ENCODE measurements at regions not wholly inside any gene's neighbourhood (a gene's known extent, or its start where the extent isn't known, plus 50 kb on each side); places are given as distances from the start of the nearest gene placed in this dataset.

- TF ChIP-seq CTCF (IDR thresholded peaks at IDR 0.05; ENCODE audit: low read length, missing control alignments), result no peak
- peak; percentile 11 for DNase-seq (ENCODE audit: low read depth)
- H3K4me3 ChIP-seq (replicated peaks; ENCODE audit: low read depth, low read length), result no peak overlapping the region
Observed at GRCh38 chr20:10769700-10770099, 95.9 kb upstream of the JAG1 start.

GRCh38 chr20:10770753-10771152 is 97.0 kb upstream of the JAG1 start:
- DNase-seq (ENCODE audit: low read depth), result no peak
- no peak for TF ChIP-seq CTCF (IDR thresholded peaks at IDR 0.05; ENCODE audit: low read length, missing control alignments)
- H3K4me3 ChIP-seq (replicated peaks; ENCODE audit: low read depth, low read length), result no peak overlapping the region

- TF ChIP-seq CTCF (IDR thresholded peaks at IDR 0.05; ENCODE audit: low read length, missing control alignments), result no peak
- peak; percentile 44 for DNase-seq (ENCODE audit: low read depth)
- H3K4me3 ChIP-seq (replicated peaks; ENCODE audit: low read depth, low read length), result no peak overlapping the region
Observed at GRCh38 chr20:10771435-10772140, 97.8 kb upstream of the JAG1 start.

GRCh38 chr20:10774357-10774943 is 100.7 kb upstream of the JAG1 start:
- H3K4me3 ChIP-seq (replicated peaks; ENCODE audit: low read depth, low read length), result no peak overlapping the region
- no peak for TF ChIP-seq CTCF (IDR thresholded peaks at IDR 0.05; ENCODE audit: low read length, missing control alignments)
- DNase-seq (ENCODE audit: low read depth), result no peak

- DNase-seq (ENCODE audit: low read depth), result no peak
- no peak for TF ChIP-seq CTCF (IDR thresholded peaks at IDR 0.05; ENCODE audit: low read length, missing control alignments)
- H3K4me3 ChIP-seq (replicated peaks; ENCODE audit: low read depth, low read length), result no peak overlapping the region
Observed at GRCh38 chr20:10777710-10778109, 103.9 kb upstream of the JAG1 start.

- TF ChIP-seq CTCF (IDR thresholded peaks at IDR 0.05; ENCODE audit: low read length, missing control alignments), result no peak
- no peak overlapping the region for H3K4me3 ChIP-seq (replicated peaks; ENCODE audit: low read depth, low read length)
- no peak for DNase-seq (ENCODE audit: low read depth)
Observed at GRCh38 chr20:10779911-10780310, 106.1 kb upstream of the JAG1 start.

GRCh38 chr20:10780901-10781300 is 107.1 kb upstream of the JAG1 start:
- no peak for TF ChIP-seq CTCF (IDR thresholded peaks at IDR 0.05; ENCODE audit: low read length, missing control alignments)
- no peak overlapping the region for H3K4me3 ChIP-seq (replicated peaks; ENCODE audit: low read depth, low read length)

More at GRCh38 chr20:10780901-10781300, 107.1 kb upstream of the JAG1 start:
- no peak for DNase-seq (ENCODE audit: low read depth)

Data from fibroblast of pulmonary artery (primary cell).